K562 (cell line): ENCODE measurements at regions not wholly inside any gene's neighbourhood (a gene's known extent, or its start where the extent isn't known, plus 50 kb on each side); places are given as distances from the start of the nearest gene placed in this dataset.

Source experiments
- ASH1L ChIP-seq: fragments of 450-650 bp; IDR thresholded peaks from 2 replicates; pipeline ENCODE4 v1.6.1; 2018; ENCODE audit warnings: borderline replicate concordance, mild to moderate bottlenecking, low read depth; ENCODE audit not compliant: partially characterized antibody
- C11orf30 ChIP-seq: fragments of 450-650 bp; IDR thresholded peaks from 2 replicates; pipeline ENCODE4 v1.6.1; 2016; ENCODE audit warnings: low read depth, mild to moderate bottlenecking
- CCAR2 ChIP-seq: fragments of 200-400 bp; formaldehyde crosslinking; IDR thresholded peaks from 2 replicates; pipeline ENCODE4 v1.6.1; 2017; ENCODE audit warnings: mild to moderate bottlenecking, low read depth, low read length
- ESRRB ChIP-seq: fragments of 250-450 bp; sonication (Bioruptor Pico); IDR thresholded peaks from 2 replicates; pipeline ENCODE4 v1.5.0; 2020; ENCODE audit warnings: mild to moderate bottlenecking, moderate library complexity, borderline replicate concordance
- RBM25 ChIP-seq: fragments of 200-400 bp; formaldehyde crosslinking; IDR thresholded peaks from 2 replicates; pipeline ENCODE4 v1.6.1; 2018; ENCODE audit warnings: low read length, low read depth, moderate library complexity; ENCODE audit not compliant: severe bottlenecking
- ZNF436 ChIP-seq: fragments of 250-450, 450-650 bp; sonication (Bioruptor Pico); formaldehyde crosslinking; IDR thresholded peaks from 2 replicates; pipeline ENCODE4 v1.7.0; 2020; ENCODE audit warnings: mild to moderate bottlenecking
- TF ChIP-seq, protein P1 (sequence below): sonication (generic); formaldehyde crosslinking; IDR thresholded peaks from 2 replicates; pipeline ENCODE4 v1.8.0; 2023; ENCODE audit warnings: missing genetic modification reagents, mild to moderate bottlenecking, borderline replicate concordance

DNA sequence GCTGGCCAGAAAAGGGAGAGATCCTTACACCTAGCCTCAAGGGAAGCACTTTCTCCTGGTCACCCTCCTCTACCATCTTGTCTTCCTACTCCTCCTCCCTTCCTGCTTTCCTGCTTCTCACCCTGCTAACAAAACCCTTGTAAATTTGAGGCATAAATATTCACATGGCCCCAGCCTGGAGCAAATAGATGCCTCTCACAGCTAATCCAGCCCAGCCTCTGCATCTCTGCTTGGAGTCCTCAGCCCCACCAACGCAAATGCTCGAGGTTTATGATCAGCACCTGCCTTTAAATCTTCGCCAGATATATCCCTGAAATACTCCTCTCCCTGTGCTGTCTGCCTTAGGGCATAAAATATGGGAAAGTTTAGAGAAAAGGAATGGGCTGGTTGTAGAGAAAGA is 205.2 kb upstream of the CDH5 start (continued):
- TF ChIP-seq C11orf30 (no peak), CCAR2 (no peak), ESRRB (CRISPR knock-in tag) (no peak), RBM25 (no peak), ZNF436 (no peak), ASH1L (no peak)
- TF ChIP-seq, protein P1, sequence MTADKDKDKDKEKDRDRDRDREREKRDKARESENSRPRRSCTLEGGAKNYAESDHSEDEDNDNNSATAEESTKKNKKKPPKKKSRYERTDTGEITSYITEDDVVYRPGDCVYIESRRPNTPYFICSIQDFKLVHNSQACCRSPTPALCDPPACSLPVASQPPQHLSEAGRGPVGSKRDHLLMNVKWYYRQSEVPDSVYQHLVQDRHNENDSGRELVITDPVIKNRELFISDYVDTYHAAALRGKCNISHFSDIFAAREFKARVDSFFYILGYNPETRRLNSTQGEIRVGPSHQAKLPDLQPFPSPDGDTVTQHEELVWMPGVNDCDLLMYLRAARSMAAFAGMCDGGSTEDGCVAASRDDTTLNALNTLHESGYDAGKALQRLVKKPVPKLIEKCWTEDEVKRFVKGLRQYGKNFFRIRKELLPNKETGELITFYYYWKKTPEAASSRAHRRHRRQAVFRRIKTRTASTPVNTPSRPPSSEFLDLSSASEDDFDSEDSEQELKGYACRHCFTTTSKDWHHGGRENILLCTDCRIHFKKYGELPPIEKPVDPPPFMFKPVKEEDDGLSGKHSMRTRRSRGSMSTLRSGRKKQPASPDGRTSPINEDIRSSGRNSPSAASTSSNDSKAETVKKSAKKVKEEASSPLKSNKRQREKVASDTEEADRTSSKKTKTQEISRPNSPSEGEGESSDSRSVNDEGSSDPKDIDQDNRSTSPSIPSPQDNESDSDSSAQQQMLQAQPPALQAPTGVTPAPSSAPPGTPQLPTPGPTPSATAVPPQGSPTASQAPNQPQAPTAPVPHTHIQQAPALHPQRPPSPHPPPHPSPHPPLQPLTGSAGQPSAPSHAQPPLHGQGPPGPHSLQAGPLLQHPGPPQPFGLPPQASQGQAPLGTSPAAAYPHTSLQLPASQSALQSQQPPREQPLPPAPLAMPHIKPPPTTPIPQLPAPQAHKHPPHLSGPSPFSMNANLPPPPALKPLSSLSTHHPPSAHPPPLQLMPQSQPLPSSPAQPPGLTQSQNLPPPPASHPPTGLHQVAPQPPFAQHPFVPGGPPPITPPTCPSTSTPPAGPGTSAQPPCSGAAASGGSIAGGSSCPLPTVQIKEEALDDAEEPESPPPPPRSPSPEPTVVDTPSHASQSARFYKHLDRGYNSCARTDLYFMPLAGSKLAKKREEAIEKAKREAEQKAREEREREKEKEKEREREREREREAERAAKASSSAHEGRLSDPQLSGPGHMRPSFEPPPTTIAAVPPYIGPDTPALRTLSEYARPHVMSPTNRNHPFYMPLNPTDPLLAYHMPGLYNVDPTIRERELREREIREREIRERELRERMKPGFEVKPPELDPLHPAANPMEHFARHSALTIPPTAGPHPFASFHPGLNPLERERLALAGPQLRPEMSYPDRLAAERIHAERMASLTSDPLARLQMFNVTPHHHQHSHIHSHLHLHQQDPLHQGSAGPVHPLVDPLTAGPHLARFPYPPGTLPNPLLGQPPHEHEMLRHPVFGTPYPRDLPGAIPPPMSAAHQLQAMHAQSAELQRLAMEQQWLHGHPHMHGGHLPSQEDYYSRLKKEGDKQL, result no peak
- TF ChIP-seq, all 486 proteins: peak for 0
